ENCODE measurements at regions not wholly inside any gene's neighbourhood (a gene's known extent, or its start where the extent isn't known, plus 50 kb on each side); places are given as distances from the start of the nearest gene placed in this dataset.

DNA sequence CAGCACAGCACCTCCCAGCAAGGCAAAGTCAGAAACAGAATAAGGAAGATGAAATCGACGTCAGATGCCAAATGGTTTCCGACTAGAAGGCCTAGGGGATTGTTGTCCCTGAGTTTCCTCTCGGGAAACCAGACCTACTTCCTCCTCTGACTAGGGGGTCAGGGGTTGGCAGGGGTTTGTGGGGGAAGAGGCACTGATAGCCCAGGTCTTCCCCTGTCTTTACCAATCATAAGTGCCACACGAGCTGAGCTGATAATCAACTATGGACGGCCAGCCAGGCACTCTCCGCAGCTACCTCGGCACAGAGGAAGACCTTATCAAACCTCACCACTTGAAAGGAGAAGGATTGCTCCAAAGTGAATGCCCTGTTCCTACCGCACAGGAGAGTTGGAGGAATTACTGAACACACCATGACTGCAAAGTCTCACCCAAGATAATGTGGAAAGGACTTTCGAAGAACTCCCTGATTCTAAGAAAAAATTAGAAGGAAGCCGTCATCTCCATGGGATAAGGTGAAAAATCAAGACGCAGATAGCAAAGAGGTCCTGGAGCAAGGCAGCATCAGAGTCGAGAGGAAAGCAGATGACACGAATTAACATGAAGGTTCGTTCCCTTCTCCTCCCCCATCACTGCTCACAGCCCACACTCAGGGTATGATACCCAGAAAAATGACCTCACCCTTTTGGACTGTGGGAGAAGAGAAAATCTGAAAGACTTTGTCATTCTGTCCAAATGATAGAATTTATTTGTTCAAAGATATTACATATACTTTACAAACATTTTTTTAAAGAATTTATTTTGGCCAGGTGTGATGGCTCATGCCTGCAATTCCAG lies 77.7 kb upstream of the MED13L start:
- no peaks in the 10 kb centered on the region for H3K9me3 Mint-ChIP-seq
- no peak for ATAC-seq
- no peak for DNase-seq (ENCODE audit: low spot score in 2 of 2)
- no peaks in the 10 kb centered on the region for H3K36me3 Mint-ChIP-seq
- no peak overlapping the region for H3K27ac Mint-ChIP-seq

DNA sequence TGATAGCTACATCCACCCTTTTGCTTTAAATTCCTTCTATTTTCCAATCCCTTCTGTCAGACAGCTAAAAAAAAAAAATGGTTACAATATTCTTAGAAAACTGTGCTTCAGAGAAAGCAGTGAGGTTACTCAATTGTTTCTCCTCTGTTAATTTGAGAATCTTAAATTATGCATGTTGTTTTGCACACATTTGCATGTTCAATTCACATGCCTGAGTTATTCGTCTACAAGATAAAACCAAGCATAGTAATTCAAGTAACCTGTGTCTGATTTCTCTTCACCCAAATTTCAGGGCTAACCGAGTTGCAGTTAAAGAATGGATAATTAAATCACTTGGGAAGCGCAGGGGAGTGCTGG lies 81.0 kb upstream of the MED13L start:
- peak overlapping the region; percentile 87 to 91 for H3K27ac Mint-ChIP-seq
- DNase-seq (ENCODE audit: low spot score in 2 of 2) = no peak
- no peak for ATAC-seq
- H3K9me3 Mint-ChIP-seq = no peaks in the 10 kb centered on the region
- peaks cover 0 to 8% of the 10 kb centered on the region in 2 donors for H3K36me3 Mint-ChIP-seq

DNA sequence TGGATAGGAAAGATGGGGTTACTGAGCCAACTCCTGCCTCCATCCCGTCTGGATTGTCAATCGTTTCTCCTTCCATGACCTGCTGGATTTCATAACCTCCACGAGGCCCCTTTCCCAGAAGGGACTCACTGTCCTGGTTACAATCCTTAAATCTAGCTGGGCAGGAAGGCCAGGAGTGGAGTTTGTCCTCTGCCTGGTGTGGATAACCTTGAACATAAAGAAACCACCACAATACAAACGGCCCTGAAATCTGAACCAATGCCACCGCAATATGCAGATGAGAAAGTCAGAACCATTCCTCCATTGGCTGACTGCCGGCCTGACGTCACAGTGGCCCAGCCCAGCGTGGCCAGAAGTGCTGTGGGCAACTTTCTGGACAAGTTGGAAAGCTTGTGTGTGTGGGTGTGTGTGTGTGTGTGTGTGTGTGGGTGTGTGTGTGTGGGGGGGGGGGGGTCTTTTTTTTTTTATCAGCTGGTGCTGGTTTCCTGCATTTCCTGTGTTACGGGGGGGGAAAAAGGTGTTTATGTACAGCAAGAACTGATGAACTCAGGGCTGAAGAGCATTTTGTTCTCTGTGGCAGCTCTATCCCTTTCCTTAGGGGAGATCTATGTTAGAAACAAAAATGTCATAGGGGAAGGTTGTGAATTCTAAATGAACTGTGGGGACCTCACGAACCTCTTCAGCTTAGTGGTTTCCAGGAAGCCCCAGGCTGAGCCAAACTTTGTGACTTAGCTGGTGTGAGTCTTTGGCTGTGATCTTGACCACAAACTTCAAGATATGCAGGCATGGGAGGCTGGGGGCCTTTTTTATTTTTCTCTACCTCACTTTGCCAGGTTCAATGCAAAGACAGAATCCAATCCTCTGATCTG lies 81.6 kb upstream of the MED13L start:
- ATAC-seq (peak; percentile 88 to 93), DNase-seq (ENCODE audit: low spot score in 2 of 2) (peak; percentile 42 to 84)
- peak overlapping the region; percentile 87 to 91 for H3K27ac Mint-ChIP-seq
- peaks cover 0 to 8% of the 10 kb centered on the region in 2 donors for H3K36me3 Mint-ChIP-seq
- no peaks in the 10 kb centered on the region for H3K9me3 Mint-ChIP-seq

DNA sequence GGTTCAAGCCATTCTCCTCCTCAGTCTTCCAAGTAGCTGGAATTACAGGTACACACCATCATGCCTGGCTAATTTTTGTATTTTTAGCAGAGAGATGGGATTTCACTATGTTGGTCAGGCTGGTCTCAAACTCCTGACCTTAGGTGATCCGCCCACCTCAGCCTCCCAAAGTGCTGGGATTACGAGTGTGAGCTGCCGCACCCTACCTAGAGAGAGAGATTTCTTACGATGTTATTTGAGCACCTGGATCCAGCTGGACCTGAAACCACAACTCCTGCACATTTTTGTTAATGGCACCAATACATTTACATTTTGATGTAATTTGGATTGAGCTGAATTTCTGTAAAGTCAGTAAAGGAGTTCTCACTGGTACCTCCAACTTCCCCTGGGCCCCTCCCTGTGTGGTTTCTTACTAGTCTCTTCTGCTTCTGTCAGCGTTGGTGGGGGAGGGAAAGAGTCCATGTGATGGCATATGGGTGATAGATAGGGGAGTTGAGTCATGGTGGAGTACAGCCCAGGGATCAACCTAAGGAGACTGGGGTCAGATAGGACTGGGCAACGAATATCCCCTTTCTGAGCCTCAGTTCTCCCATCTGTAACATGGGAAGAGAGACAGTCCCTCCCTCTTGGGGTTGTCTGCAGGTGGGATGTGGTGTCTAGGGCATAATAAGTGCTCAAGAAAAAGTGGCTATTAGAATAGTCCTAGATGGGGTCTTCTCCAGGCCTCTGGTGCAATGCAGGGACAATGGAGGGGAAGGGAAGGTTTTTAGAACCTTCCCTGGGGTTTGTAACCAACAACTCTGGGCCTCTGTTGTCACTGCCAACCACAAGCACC lies 83.3 kb upstream of the MED13L start:
- DNase-seq (ENCODE audit: low spot score in 2 of 2) = no peak
- Mint-ChIP-seq H3K9me3 (no peaks in the 10 kb centered on the region), H3K27ac (peak overlapping the region in 1 of 2 donors; percentile 91), H3K36me3 (peaks cover 0 to 8% of the 10 kb centered on the region in 2 donors)
- ATAC-seq = peak in 1 of 2 donors; percentile 17

DNA sequence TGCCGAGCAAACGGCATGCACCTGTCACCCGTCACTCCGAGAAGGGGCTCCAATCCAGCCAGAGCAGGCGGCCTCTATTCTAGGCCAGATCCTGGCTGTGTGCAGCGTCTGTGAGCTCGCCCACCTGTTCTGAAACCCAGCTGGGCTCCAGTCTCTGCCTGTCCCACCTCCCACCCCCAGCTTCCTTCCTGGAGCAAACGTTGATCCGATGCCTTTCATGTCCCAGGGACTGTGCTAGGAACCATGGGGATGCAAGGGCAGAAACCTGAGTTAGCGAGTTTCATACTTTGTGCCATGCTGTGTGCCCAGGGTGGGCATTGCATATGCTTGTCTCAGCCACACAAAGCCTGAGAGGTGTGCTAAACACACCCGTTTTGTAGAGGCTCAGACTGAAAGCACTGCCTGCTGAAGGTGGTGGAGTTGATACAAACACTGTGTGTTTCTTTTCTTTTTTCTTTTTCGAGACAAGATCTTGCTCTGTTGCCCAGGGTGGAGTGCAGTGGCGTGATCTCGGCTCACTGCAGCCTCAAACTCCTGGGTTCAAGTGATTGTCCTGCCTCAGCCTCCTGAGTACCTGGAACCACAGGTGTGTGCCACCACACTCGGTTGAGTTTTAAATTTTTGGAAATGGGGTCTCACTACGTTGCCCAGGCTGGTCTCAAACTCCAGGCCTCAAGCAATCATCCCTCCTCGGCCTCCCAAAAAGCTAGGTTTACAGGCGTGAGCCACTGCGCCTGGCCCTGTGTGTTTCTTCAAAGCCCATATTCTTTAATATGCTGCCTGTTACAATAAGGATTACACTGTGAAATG lies 84.1 kb upstream of the MED13L start:
- Mint-ChIP-seq H3K36me3 (peaks cover 0 to 8% of the 10 kb centered on the region in 2 donors), H3K9me3 (no peaks in the 10 kb centered on the region), H3K27ac (no peak overlapping the region)
- ATAC-seq (no peak), DNase-seq (ENCODE audit: low spot score in 2 of 2) (no peak)

DNA sequence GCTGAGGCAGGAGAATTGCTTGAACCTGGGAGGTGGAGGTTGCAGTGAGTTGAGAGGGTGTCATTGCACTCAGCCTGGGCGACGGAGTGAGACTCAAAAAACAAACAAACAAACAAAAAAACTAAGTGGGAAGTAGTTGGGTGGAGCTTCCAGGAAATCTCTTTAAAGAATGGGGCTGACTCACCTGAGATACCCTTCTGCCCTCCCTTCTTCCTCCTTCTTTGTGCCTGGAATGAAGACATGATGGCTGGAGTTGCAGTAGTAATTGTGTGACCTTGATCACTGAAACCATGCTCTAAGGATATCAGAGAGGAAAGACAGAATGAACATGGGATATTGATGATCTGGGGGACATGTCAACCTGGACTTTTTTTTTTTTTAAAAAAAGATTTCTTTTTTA lies 87.6 kb upstream of the MED13L start:
- ATAC-seq (no peak), DNase-seq (ENCODE audit: low spot score in 2 of 2) (no peak)
- peaks cover 0 to 8% of the 10 kb centered on the region in 2 donors for H3K36me3 Mint-ChIP-seq
- H3K27ac Mint-ChIP-seq = peak overlapping the region in 1 of 2 donors; percentile 29
- no peaks in the 10 kb centered on the region for H3K9me3 Mint-ChIP-seq

DNA sequence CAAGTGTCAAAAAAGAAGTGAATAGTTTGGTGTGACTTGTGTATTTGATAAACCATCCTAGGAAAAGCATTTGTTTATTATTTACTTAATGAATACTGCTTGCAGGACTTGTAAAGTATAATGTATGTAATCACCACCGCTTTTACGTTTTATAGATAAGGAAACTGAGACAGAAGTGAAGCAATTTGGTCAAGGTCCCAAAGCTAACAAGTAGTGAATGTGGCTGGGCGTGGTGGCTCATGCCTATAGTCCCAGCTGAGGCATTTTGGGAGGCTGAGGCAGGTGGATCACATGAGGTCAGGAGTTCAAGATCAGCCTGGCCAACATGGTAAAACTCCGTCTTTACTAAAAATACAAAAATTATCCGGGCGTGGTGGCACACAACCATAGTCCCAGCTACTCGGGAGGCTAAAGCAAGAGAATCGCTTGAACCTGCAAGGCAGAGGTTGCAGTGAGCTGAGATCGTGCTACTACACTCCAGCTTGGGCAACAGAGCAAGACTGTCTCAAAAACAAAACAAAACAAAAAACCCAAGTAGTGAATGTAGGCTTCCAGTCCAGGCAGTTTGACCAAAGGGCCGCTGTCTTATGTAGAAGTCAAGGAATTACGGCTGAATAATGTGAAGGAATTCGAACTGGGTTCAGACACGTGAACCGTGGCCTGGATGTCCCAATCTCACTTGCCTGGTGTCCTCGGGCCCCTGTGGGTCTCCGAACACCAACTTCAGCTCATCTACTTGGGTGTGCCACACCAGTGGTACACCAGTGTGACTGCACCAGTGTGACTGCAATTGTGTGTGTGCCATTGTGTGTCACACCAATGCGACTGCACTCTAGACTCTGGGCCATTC lies 88.3 kb upstream of the MED13L start:
- H3K27ac Mint-ChIP-seq = no peak overlapping the region
- H3K36me3 Mint-ChIP-seq = peaks cover 0 to 3% of the 10 kb centered on the region in 2 donors
- ATAC-seq = no peak
- H3K9me3 Mint-ChIP-seq = no peaks in the 10 kb centered on the region
- DNase-seq (ENCODE audit: low spot score in 2 of 2) = no peak

DNA sequence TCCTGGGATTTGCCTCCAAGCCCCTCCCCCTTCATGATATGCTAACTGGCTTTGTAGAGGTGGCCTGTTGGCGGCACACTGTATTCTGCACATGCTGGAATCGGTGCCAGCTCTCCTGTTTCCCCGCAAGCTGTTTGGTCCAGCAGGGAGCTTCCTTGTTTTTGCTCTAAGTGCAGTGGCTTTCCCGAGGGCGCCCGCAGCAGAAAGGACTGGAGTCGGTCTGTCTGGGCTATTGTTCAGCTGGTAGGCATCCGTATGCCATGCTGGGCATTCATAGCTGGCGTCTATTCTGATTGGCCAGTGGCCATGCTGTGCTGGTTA lies 88.9 kb upstream of the MED13L start:
- Mint-ChIP-seq H3K36me3 (no peaks in the 10 kb centered on the region), H3K27ac (no peak overlapping the region), H3K9me3 (no peaks in the 10 kb centered on the region)
- DNase-seq (ENCODE audit: low spot score in 2 of 2) = no peak
- ATAC-seq = no peak

DNA sequence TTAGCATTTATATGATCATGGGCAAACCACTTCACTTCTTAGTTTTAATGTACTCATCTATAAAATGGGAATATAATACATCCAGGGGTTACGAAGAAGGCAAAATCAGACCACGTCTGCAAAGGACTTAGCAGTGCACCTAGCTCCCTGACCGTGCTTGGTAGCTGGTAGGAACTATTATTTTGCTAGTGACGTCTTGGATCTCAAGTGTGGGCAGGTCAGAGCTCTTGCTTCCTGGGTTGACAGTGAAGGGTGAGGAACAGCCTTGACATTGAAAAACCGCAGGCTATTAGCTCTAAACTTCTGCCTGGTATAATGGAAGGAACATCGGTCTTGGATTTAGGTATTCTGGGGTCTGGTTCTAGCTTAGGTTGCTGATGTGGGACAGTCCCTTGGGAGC lies 89.3 kb upstream of the MED13L start:
- no peak overlapping the region for H3K27ac Mint-ChIP-seq
- no peak for ATAC-seq
- DNase-seq (ENCODE audit: low spot score in 2 of 2) = no peak
- no peaks in the 10 kb centered on the region for H3K9me3 Mint-ChIP-seq
- H3K36me3 Mint-ChIP-seq = no peaks in the 10 kb centered on the region

DNA sequence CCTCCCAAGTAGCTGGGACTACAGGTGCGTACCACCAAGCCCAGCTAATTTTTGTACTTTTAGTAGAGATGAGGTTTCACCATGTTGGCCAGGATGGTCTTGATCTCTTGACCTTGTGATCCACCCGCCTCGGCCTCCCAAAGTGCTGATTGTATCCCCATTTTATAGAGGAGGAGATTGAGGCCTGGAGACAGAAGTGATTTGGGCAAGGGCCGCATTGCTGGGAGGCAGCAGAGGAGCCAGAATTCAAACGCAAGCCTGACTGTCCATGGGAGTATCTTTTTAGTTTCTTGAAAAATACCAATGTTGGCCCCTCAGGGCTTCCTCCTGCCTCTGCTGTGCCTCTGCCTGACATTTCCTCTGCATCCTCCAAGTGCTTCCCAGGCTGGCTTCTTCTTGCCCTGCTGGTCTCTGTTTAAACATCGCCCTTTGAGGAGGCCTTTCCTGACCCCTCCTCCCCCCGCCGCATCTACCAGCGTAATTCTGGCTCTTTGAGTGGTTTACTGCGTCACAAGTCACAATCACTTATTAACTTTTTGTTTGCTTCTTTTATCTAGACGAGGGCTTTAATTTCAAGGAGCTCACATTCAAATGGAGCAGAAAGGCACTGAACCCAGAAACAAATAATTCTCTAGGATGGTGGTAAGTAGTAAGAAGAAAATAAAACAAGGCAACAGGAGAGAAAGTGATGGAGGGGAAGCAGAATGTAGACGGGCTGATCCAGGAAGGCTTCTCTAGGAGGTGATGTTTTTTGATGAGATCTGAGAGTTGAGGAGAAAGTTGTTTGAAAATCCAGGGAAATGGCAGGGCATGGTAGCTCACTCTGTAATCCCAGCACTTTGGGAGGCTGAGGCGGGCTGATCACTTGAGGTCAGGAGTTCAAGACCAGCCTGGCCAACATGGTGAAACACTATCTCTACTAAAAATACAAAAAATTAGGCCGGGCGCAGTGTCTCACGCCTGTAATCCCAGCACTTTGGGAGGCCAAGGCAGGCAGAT lies 91.0 kb upstream of the MED13L start:
- no peak for DNase-seq (ENCODE audit: low spot score in 2 of 2)
- no peaks in the 10 kb centered on the region for H3K36me3 Mint-ChIP-seq
- H3K9me3 Mint-ChIP-seq = no peaks in the 10 kb centered on the region
- H3K27ac Mint-ChIP-seq = peak overlapping the region in 1 of 2 donors; percentile 12
- no peak for ATAC-seq

DNA sequence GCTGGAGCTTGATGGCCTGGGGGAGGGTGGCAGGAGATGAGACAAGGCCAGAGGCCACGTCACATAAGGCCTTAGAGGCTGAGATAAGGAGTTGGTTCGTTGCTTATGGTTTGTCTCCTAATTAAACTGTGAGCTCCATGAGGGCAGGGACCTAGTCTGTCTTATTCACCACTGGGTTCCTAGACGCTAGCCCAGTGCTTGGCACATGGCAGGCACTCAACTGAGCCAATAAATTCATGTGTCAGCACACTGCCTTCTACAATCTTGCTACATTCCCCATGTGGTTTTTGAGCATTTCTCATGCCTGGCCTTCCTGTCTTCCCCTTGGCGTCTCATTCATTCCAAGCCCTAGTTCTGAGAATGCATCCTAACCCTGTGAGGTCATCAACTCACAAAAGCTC lies 92.5 kb upstream of the MED13L start:
- Mint-ChIP-seq H3K27ac (no peak overlapping the region), H3K36me3 (no peaks in the 10 kb centered on the region), H3K9me3 (peaks cover under 1 to 3% of the 10 kb centered on the region in 2 donors)
- ATAC-seq = no peak
- DNase-seq (ENCODE audit: low spot score in 2 of 2) = no peak

DNA sequence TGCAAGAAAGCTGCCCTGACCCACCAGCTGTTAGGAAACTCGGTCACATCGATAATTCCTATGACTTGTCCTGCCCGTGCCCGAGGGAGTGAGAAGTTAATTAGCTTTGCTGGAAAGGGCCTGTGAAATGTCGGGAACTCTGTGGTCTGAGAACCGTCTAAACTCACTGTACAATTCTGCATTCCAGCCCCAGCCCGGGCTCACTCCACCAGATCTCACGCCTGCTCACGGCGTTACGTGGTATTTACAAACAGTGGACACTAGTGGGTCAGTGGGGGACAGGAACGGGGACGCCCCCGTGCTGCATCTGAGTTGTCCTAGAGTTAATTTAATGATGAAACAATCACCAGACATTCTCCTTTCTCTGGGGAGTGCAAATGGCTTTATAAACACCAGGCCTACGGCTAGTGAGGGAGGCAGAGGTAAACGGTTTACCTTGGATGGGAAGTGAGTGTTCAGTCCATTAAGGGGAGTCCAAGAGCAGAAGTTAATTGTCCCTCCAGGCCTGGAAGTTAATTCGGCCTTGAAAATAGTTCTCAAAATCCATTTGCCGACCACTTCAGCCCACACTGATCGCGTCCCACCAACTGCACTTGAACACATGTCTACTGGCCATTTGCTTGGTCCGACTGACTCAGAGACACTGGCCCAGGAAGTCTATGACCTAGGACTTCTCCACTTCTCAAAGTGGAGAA lies 93.5 kb upstream of the MED13L start:
- H3K36me3 Mint-ChIP-seq = no peaks in the 10 kb centered on the region
- H3K27ac Mint-ChIP-seq = no peak overlapping the region
- DNase-seq (ENCODE audit: low spot score in 2 of 2) (no peak), ATAC-seq (no peak)
- H3K9me3 Mint-ChIP-seq = peaks cover 10 to 13% of the 10 kb centered on the region in 2 donors

DNA sequence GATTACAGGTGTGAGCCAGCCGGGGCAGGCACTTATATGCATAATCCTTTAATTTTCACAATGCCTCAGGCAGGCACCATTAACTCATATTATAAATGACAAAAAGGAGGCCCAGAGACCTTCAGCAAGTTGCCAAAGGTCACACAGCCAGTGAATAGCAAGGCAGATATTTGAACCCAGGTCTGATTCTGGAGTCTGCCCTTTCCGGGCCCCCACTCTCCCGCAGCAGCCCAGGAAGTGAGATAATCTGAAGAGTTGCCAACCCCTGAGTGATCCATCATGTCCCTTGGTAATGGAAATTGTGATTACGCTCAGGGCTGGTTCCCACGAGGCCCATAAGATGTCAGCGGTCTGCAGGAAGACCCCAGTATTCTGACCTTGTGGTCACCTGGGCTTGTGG lies 95.3 kb upstream of the MED13L start:
- DNase-seq (ENCODE audit: low spot score in 2 of 2) (no peak), ATAC-seq (no peak)
- Mint-ChIP-seq H3K27ac (no peak overlapping the region), H3K36me3 (no peaks in the 10 kb centered on the region), H3K9me3 (peaks cover 10 to 13% of the 10 kb centered on the region in 2 donors)

All from activated naive CD4-positive, alpha-beta T cell treated with anti-CD3 and anti-CD28 coated beads, Interleukin-2, amount 50 U/mL, for 72 hours (primary cell).